ENCODE measurements at regions not wholly inside any gene's neighbourhood (a gene's known extent, or its start where the extent isn't known, plus 50 kb on each side); places are given as distances from the start of the nearest gene placed in this dataset.
"Not testable (repeated sequence)": the region's sequence is repeated elsewhere in the genome, so short reads cannot be mapped to it uniquely, and the experiment has no call there.

DNA sequence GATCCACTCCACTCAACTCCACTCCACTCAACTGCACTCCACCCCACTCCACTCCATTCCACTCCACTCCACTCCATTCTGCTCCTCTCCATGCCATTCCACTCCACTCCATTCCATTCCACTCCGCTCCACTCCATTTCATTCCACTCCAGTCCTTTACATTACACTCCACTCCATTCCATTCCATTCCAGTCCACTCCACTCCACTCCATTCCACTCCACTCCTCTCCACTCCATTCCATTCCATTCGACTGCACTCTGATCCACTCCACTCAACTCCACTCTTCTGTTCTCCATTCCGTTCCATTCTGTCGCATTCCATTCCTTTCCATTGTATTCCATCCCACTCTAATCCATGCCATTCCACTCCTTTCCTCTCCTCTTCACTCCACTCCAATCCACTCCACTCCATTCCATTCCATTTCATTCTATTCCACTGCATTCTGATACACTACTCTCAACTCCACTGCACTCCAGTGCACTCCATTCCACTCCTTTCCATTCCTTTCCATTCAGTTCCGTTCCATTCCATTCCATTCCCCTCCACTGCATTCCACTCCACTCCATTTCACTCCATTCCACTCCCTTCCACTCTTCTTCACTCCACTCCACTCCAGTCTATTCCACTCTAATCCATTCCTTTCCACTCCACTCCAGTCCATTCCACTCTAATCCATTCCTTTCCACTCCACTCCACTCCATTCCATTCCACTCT, 2564.2 kb upstream of the TPTE start:
- DNase-seq (ENCODE audit: low read depth) = not testable (repeated sequence)

DNA sequence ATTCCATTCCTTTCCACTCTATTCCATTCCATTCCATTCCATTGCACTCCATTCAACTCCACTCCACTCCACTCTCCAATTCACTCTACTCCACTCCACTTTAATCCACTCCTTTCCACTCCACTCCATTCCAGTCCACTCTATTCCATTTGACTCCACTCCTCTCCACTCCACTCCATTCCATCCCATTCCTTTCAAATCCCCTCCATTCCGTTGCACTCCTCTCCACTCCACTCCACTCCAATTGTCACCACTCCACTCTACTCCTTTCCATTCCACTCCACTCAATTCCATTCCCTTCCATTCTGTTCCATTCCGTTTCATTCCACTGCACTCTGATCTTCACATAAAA, 2563.7 kb upstream of the TPTE start:
- DNase-seq (ENCODE audit: low read depth) = no peak
